Mesenchymal stem cell (in vitro differentiated cells and primary cell): ENCODE measurements at regions not wholly inside any gene's neighbourhood (a gene's known extent, or its start where the extent isn't known, plus 50 kb on each side); places are given as distances from the start of the nearest gene placed in this dataset.

Experiments
- DNase-seq: peaks from one replicate; pipeline ENCODE4 v3.0.0-alpha.2; 2013
- H2AFZ ChIP-seq: one replicate; pipeline ENCODE4 v1.6.1; 2013; ENCODE audit warnings: low read depth, mild to moderate bottlenecking, control low read depth, inconsistent platforms, low read length, moderate library complexity
- H2AK5ac ChIP-seq: 2 replicates; pipeline ENCODE4 v1.6.1; 2013; ENCODE audit warnings: low read length, moderate library complexity, mild to moderate bottlenecking, inconsistent platforms; ENCODE audit not compliant: severe bottlenecking
- H2BK120ac ChIP-seq: one replicate; pipeline ENCODE4 v1.6.1; 2013; ENCODE audit warnings: low read depth, mild to moderate bottlenecking, inconsistent platforms, low read length, moderate library complexity
- H2BK12ac ChIP-seq, 2 experiments: one replicate each; pipeline ENCODE4 v1.6.1; 2013; ENCODE audit warnings: inconsistent platforms in 2 of 2, low read length in 2 of 2, mild to moderate bottlenecking in 2 of 2, moderate library complexity in 2 of 2, control low read depth in 1 of 2
- H2BK15ac ChIP-seq: one replicate; pipeline ENCODE4 v1.6.1; 2013; ENCODE audit warnings: mild to moderate bottlenecking, low read depth, inconsistent platforms; ENCODE audit not compliant: poor library complexity, severe bottlenecking
- H2BK5ac ChIP-seq: 2 replicates; pipeline ENCODE4 v1.6.1; 2013; ENCODE audit warnings: low read depth, mild to moderate bottlenecking, low read length, control low read depth, inconsistent platforms; ENCODE audit not compliant: poor library complexity, severe bottlenecking
- H3K14ac ChIP-seq, 2 experiments: one replicate each; pipeline ENCODE4 v1.6.1; 2013; ENCODE audit warnings: inconsistent platforms in 2 of 2, low read length in 2 of 2, control low read depth in 1 of 2, mild to moderate bottlenecking in 1 of 2, moderate library complexity in 1 of 2
- H3K18ac ChIP-seq, 2 experiments: one replicate each; pipeline ENCODE4 v1.6.1; 2013; ENCODE audit warnings: inconsistent platforms in 2 of 2, low read length in 2 of 2, control low read depth in 1 of 2, low read depth in 1 of 2, mild to moderate bottlenecking in 1 of 2
- H3K23ac ChIP-seq, 2 experiments: one replicate each; pipeline ENCODE4 v1.6.1; 2013; ENCODE audit warnings: inconsistent platforms in 2 of 2, low read length in 2 of 2, mild to moderate bottlenecking in 2 of 2, moderate library complexity in 2 of 2, control low read depth in 1 of 2
- H3K27ac ChIP-seq: 2 replicates; pipeline ENCODE4 v1.5.1; 2013; ENCODE audit warnings: mild to moderate bottlenecking, moderate library complexity, low read length, control low read depth, inconsistent platforms; ENCODE audit not compliant: poor library complexity, severe bottlenecking
- H3K27me3 ChIP-seq, 2 experiments: 2 replicates each; pipeline versions ENCODE4 v1.6.1 to v1.7.0; 2013; ENCODE audit warnings: low read length in 2 of 2, mild to moderate bottlenecking in 2 of 2, moderate library complexity in 2 of 2, control low read depth in 1 of 2, inconsistent platforms in 1 of 2; ENCODE audit not compliant: control insufficient read depth in 1 of 2, insufficient read depth in 1 of 2
- H3K36me3 ChIP-seq, 2 experiments: 2 replicates each; pipeline versions ENCODE4 v1.6.1 to v1.7.0; 2013; ENCODE audit warnings: low read length in 2 of 2, control low read depth in 1 of 2, inconsistent platforms in 1 of 2, low read depth in 1 of 2, mild to moderate bottlenecking in 1 of 2; ENCODE audit not compliant: insufficient read depth in 2 of 2, control insufficient read depth in 1 of 2
- H3K4ac ChIP-seq, 2 experiments: one replicate each; pipeline ENCODE4 v1.6.1; 2013; ENCODE audit warnings: inconsistent platforms in 2 of 2, low read length in 2 of 2, mild to moderate bottlenecking in 2 of 2, moderate library complexity in 2 of 2, control low read depth in 1 of 2, low read depth in 1 of 2
- H3K4me1 ChIP-seq: 2 replicates; pipeline ENCODE4 v1.6.1; 2013; ENCODE audit warnings: low read depth, low read length, control low read depth; ENCODE audit not compliant: control insufficient read depth, insufficient read depth
- H3K4me2 ChIP-seq: 2 replicates; pipeline ENCODE4 v1.6.1; 2013; ENCODE audit warnings: low read length, mild to moderate bottlenecking, inconsistent platforms; ENCODE audit not compliant: poor library complexity, severe bottlenecking
- H3K4me3 ChIP-seq, 2 experiments: 2 replicates each; pipeline versions ENCODE4 v1.5.1 to v1.7.0; 2013; ENCODE audit warnings: low read length in 2 of 2, mild to moderate bottlenecking in 2 of 2, control low read depth in 1 of 2, low read depth in 1 of 2; ENCODE audit not compliant: insufficient read depth in 1 of 2
- H3K79me1 ChIP-seq: replicated peaks from 2 replicates; pipeline ENCODE4 v1.6.1; 2013; ENCODE audit warnings: mild to moderate bottlenecking, control low read depth, low read length, inconsistent platforms; ENCODE audit not compliant: poor library complexity, severe bottlenecking
- H3K9ac ChIP-seq: 2 replicates; pipeline ENCODE4 v1.7.0; 2013; ENCODE audit warnings: mild to moderate bottlenecking, low read length, moderate library complexity
- H3K9me3 ChIP-seq: 2 replicates; pipeline ENCODE4 v1.7.0; 2013; ENCODE audit warnings: mild to moderate bottlenecking, low read length; ENCODE audit not compliant: control insufficient read depth
- H4K8ac ChIP-seq: one replicate; pipeline ENCODE4 v1.6.1; 2013; ENCODE audit warnings: inconsistent platforms, mild to moderate bottlenecking, low read length, moderate library complexity
- H4K91ac ChIP-seq: one replicate; pipeline ENCODE4 v1.6.1; 2013; ENCODE audit warnings: mild to moderate bottlenecking, low read length, inconsistent platforms
- WGBS: methylation state at CpG from one replicate; pipeline ENCODE4 v1.1.7; 2013; ENCODE audit warnings: mixed read lengths; 5-methylcytosine and 5-hydroxymethylcytosine counted together

DNA sequence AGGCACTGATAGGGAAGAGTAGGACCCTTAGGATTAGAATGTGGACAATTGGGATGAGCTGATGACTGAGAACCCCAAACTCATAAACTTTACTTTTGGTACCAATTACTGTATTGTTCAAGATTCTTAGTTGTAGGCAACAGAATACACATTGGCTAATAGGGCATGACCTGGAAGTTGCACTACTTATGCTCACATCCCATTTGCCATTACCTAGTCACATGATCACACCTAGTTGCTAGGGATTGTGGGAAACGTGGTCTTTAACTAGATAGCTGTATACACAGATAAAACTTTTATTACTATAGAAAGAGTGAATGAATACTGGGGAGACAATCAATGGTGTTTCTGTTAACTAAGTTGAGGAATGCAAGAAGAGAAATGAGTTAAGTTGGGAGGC lies 113.4 kb upstream of the AKIRIN2 start:
- no peaks in the 10 kb centered on the region for H3K79me1 ChIP-seq
- H3K18ac ChIP-seq = no peak overlapping the region
- H2AFZ ChIP-seq = no peak overlapping the region
- no peaks in the 10 kb centered on the region for H3K9me3 ChIP-seq
- H2BK5ac ChIP-seq = no peak overlapping the region
- no peak overlapping the region for H2BK12ac ChIP-seq
- H3K4me3 ChIP-seq = no peak overlapping the region
- no peak overlapping the region for H3K4me2 ChIP-seq
- H3K27ac ChIP-seq = no peak overlapping the region
- H3K27me3 ChIP-seq = no peaks in the 10 kb centered on the region
- H2BK120ac ChIP-seq = no peak overlapping the region
- H3K4me1 ChIP-seq = peaks cover 1% of the 10 kb centered on the region
- no peak overlapping the region for H4K8ac ChIP-seq
- no peak overlapping the region for H3K9ac ChIP-seq
- H3K23ac ChIP-seq = no peak overlapping the region
- H2BK15ac ChIP-seq = no peak overlapping the region
- no peak overlapping the region for H4K91ac ChIP-seq
- no peaks in the 10 kb centered on the region for H3K36me3 ChIP-seq
- H2AK5ac ChIP-seq = no peak overlapping the region
- 60% methylated on average over 1 of the region's 1 CpG for WGBS
- H3K4ac ChIP-seq = no peak overlapping the region
- no peak for DNase-seq
- H3K14ac ChIP-seq = no peak overlapping the region

DNA sequence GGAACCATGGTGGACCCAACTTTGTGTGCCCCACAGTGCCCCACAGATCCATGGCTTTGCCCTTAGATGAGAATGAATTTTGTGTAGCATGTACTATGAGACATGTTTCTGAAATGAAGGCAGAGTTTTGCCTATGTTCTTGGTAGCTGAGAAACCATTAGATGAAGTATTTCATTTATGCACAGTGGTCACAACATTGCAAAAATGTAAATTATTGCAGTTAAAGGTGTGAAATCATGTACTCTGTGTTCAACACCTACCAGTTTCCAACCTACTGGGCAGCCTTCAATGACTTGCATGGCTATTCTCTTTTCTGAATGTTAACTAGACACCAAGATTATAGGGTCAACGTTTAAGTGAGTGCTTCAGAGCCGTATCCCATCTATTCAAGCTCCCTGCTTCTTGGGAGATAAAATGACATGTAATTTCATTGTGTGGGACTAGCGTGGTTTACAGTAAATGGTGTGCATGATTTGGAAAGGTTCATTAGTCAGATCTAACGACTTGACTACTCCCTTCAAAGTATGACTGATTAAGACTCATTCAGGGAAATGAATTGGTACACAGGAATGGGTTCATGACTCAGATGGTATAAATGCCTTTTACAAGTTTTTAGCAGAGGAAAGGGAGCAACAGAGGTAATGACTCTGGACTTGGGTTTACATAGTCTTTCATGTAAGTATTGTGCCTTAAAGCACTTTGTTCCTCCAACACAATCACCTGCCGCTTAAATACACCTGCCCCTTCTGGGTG lies 106.1 kb upstream of the AKIRIN2 start:
- Histone ChIP-seq H3K4me1 (no peaks in the 10 kb centered on the region), H3K36me3 (no peaks in the 10 kb centered on the region), H2BK12ac (no peak overlapping the region), H3K4me3 (peak overlapping the region in 1 of 2 experiments; percentile 16), H3K14ac (no peak overlapping the region), H2AK5ac (no peak overlapping the region), H3K9me3 (no peaks in the 10 kb centered on the region), H2BK120ac (no peak overlapping the region), H3K18ac (no peak overlapping the region), H4K8ac (no peak overlapping the region), H3K27me3 (no peaks in the 10 kb centered on the region), H2BK5ac (no peak overlapping the region), H3K4me2 (no peak overlapping the region), H3K79me1 (no peaks in the 10 kb centered on the region), H2BK15ac (no peak overlapping the region), H3K9ac (no peak overlapping the region), H4K91ac (no peak overlapping the region), H2AFZ (no peak overlapping the region), H3K23ac (no peak overlapping the region), H3K4ac (no peak overlapping the region), H3K27ac (no peak overlapping the region)
- no peak for DNase-seq
- WGBS = 74% methylated on average over 5 of the region's 5 CpGs

DNA sequence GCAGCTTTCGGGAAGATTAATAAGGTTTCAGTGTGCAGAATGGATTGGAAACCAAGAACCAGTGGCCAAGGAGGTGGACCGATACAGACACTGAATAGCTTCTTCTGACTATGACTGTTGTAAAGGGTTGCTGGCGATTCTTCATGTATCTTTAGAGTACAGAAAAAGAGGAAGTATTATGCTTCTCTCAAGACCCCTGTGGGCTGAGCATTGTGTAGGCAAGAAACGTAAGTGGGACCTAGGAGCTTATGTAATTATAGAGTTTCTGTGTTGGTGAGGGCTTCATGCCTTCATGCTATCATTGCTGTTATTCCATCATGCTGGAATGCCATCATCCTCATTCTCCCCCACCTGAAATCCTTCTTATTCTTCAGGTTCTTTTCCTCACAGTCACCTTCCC lies 105.4 kb upstream of the AKIRIN2 start:
- H4K8ac ChIP-seq = no peak overlapping the region
- H3K27ac ChIP-seq = no peak overlapping the region
- no peak overlapping the region for H2BK120ac ChIP-seq
- WGBS = 93% methylated on average over 3 of the region's 4 CpGs
- no peak overlapping the region for H3K4ac ChIP-seq
- no peaks in the 10 kb centered on the region for H3K4me1 ChIP-seq
- H2AFZ ChIP-seq = no peak overlapping the region
- DNase-seq = no peak
- no peaks in the 10 kb centered on the region for H3K27me3 ChIP-seq
- no peak overlapping the region for H2BK15ac ChIP-seq
- H3K79me1 ChIP-seq = no peaks in the 10 kb centered on the region
- no peaks in the 10 kb centered on the region for H3K36me3 ChIP-seq
- no peak overlapping the region for H3K14ac ChIP-seq
- no peak overlapping the region for H3K9ac ChIP-seq
- H2BK5ac ChIP-seq = no peak overlapping the region
- H3K23ac ChIP-seq = no peak overlapping the region
- no peak overlapping the region for H2BK12ac ChIP-seq
- H3K4me2 ChIP-seq = no peak overlapping the region
- no peak overlapping the region for H2AK5ac ChIP-seq
- H4K91ac ChIP-seq = no peak overlapping the region
- H3K9me3 ChIP-seq = no peaks in the 10 kb centered on the region
- no peak overlapping the region for H3K4me3 ChIP-seq
- no peak overlapping the region for H3K18ac ChIP-seq

DNA sequence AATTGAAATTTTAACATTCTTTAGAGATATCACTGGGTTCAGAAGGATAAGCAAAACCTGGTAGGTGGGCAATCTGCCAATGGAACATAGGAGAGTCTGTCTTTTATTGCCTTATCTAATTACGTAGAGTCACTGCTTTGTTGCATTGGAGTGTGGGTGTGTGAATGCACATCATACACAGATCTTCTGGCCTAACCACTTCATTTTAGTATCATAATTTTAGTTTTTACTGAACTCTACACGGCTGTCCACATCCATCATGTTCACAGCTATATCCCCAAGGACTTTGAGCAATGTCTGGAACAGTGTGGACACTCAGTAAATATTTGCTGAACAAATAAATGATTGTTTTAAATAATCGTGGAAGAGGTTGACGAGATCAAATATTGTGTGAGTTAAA lies 104.6 kb upstream of the AKIRIN2 start:
- no peak overlapping the region for H3K14ac ChIP-seq
- H2AFZ ChIP-seq = no peak overlapping the region
- H3K27me3 ChIP-seq = no peaks in the 10 kb centered on the region
- H2BK15ac ChIP-seq = no peak overlapping the region
- no peak overlapping the region for H2BK12ac ChIP-seq
- no peaks in the 10 kb centered on the region for H3K4me1 ChIP-seq
- no CpG with 5 or more reads among the region's 4 CpGs for WGBS
- no peak overlapping the region for H2BK5ac ChIP-seq
- no peak overlapping the region for H4K91ac ChIP-seq
- H4K8ac ChIP-seq = no peak overlapping the region
- H3K9ac ChIP-seq = no peak overlapping the region
- H3K18ac ChIP-seq = no peak overlapping the region
- H3K4ac ChIP-seq = no peak overlapping the region
- H3K9me3 ChIP-seq = no peaks in the 10 kb centered on the region
- DNase-seq = no peak
- H3K36me3 ChIP-seq = no peaks in the 10 kb centered on the region
- no peak overlapping the region for H3K4me3 ChIP-seq
- no peak overlapping the region for H2BK120ac ChIP-seq
- no peak overlapping the region for H3K23ac ChIP-seq
- H3K27ac ChIP-seq = no peak overlapping the region
- H2AK5ac ChIP-seq = no peak overlapping the region
- H3K79me1 ChIP-seq = no peaks in the 10 kb centered on the region
- H3K4me2 ChIP-seq = no peak overlapping the region
